H1 (cell line): ENCODE measurements at regions not wholly inside any gene's neighbourhood (a gene's known extent, or its start where the extent isn't known, plus 50 kb on each side); places are given as distances from the start of the nearest gene placed in this dataset.

Source experiments
- EP300 ChIP-seq, 2 experiments: IDR thresholded peaks; 1 replicate in 1 of 2; 2 replicates in 1 of 2; pipeline ENCODE4 v1.6.1; 2011 to 2012; ENCODE audit warnings: low read depth in 2 of 2, low read length in 2 of 2, mild to moderate bottlenecking in 2 of 2, borderline replicate concordance in 1 of 2, inconsistent platforms in 1 of 2, moderate library complexity in 1 of 2
- JUND ChIP-seq: IDR thresholded peaks from 2 replicates; pipeline ENCODE4 v1.6.1; 2011; ENCODE audit warnings: mild to moderate bottlenecking, improper control_type of control experiment, low read length
- SRF ChIP-seq: IDR thresholded peaks from 2 replicates; pipeline ENCODE4 v1.6.1; 2011; ENCODE audit warnings: mild to moderate bottlenecking, low read depth, low read length, moderate library complexity
- TF ChIP-seq, protein P1 (sequence below): IDR thresholded peaks from 2 replicates; pipeline ENCODE4 v1.6.1; 2011; ENCODE audit warnings: low read depth, mild to moderate bottlenecking, low read length; ENCODE audit not compliant: insufficient read depth
- TF ChIP-seq, protein P2 (sequence below), 3 experiments: IDR thresholded peaks; 1 replicate in 2 of 3; 2 replicates in 1 of 3; pipeline versions ENCODE4 v1.5.1 to v1.6.1; 2011; ENCODE audit warnings: low read length in 3 of 3, mild to moderate bottlenecking in 3 of 3, inconsistent platforms in 2 of 3, low read depth in 1 of 3, moderate library complexity in 1 of 3; ENCODE audit not compliant: insufficient read depth in 1 of 3; ENCODE audit errors: control extremely low read depth in 1 of 3
- TF ChIP-seq, protein P3 (sequence below): IDR thresholded peaks from 2 replicates; pipeline ENCODE4 v1.6.1; 2012; ENCODE audit warnings: low read length, inconsistent platforms

DNA sequence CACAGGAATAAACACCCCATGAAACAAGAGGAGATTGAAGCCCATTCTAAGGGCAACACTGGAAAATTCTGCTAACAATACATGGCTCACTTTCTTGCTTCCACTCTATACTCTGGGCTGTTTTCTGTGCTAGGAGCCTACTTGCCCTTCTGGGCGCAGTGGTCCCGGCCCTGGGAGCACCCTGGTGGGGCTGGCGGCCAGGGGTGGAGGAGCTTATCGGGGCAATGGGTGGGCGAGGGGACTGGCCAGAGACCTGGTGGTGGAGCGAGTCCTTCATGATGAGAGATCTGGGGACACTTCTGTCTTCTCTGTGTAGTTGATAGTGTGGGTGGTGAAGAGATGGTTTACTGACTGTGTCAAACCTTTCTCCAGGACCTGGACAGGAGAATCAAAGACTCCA is 1128.5 kb downstream of the TBL1XR1 start:
- TF ChIP-seq EP300 (IDR thresholded peaks at IDR 0.05; ENCODE audit: borderline replicate concordance in 1 of 2, low read depth in 2 of 2, low read length in 2 of 2): no peak
- no peak for TF ChIP-seq JUND
- TF ChIP-seq, protein P1, sequence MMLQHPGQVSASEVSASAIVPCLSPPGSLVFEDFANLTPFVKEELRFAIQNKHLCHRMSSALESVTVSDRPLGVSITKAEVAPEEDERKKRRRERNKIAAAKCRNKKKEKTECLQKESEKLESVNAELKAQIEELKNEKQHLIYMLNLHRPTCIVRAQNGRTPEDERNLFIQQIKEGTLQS: no peak
- no peak for TF ChIP-seq SRF
- TF ChIP-seq, protein P2, sequence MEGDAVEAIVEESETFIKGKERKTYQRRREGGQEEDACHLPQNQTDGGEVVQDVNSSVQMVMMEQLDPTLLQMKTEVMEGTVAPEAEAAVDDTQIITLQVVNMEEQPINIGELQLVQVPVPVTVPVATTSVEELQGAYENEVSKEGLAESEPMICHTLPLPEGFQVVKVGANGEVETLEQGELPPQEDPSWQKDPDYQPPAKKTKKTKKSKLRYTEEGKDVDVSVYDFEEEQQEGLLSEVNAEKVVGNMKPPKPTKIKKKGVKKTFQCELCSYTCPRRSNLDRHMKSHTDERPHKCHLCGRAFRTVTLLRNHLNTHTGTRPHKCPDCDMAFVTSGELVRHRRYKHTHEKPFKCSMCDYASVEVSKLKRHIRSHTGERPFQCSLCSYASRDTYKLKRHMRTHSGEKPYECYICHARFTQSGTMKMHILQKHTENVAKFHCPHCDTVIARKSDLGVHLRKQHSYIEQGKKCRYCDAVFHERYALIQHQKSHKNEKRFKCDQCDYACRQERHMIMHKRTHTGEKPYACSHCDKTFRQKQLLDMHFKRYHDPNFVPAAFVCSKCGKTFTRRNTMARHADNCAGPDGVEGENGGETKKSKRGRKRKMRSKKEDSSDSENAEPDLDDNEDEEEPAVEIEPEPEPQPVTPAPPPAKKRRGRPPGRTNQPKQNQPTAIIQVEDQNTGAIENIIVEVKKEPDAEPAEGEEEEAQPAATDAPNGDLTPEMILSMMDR (IDR thresholded peaks at IDR 0.05; ENCODE audit: control extremely low read depth in 1 of 3, insufficient read depth in 1 of 3, low read depth in 1 of 3, low read length in 3 of 3): no peak
- TF ChIP-seq, protein P3, sequence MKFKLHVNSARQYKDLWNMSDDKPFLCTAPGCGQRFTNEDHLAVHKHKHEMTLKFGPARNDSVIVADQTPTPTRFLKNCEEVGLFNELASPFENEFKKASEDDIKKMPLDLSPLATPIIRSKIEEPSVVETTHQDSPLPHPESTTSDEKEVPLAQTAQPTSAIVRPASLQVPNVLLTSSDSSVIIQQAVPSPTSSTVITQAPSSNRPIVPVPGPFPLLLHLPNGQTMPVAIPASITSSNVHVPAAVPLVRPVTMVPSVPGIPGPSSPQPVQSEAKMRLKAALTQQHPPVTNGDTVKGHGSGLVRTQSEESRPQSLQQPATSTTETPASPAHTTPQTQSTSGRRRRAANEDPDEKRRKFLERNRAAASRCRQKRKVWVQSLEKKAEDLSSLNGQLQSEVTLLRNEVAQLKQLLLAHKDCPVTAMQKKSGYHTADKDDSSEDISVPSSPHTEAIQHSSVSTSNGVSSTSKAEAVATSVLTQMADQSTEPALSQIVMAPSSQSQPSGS: no peak
